ENCODE measurements at regions not wholly inside any gene's neighbourhood (a gene's known extent, or its start where the extent isn't known, plus 50 kb on each side); places are given as distances from the start of the nearest gene placed in this dataset.
A peak's percentile ranks its signal among the peaks of the same experiment; 100 is the strongest.

DNA sequence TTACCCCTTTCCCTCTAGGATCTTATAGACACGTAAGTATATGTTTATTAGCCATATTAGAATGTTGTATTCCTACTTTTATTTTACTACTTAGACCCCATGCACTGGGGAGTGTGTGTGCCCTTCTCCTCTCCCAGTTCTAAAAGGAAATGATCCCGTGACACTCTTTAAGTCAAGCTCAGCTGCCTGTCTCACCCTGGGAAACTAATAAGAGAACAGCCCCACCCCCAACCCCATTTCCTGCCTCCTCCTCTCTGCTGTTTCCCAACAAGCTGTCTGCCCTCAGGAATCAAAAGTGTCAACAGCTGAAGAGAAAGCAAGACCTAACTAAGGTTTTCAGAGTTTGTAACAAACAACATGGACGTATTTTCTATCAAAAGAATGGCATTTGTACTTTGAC, 92.6 kb upstream of the VAV3 start:
- TF ChIP-seq GATA2 (IDR thresholded peaks at IDR 0.05; ENCODE audit: low read depth, low read length) = no peak
- TF ChIP-seq GATA3 (IDR thresholded peaks at IDR 0.05; ENCODE audit: low read depth, low read length) = no peak

DNA sequence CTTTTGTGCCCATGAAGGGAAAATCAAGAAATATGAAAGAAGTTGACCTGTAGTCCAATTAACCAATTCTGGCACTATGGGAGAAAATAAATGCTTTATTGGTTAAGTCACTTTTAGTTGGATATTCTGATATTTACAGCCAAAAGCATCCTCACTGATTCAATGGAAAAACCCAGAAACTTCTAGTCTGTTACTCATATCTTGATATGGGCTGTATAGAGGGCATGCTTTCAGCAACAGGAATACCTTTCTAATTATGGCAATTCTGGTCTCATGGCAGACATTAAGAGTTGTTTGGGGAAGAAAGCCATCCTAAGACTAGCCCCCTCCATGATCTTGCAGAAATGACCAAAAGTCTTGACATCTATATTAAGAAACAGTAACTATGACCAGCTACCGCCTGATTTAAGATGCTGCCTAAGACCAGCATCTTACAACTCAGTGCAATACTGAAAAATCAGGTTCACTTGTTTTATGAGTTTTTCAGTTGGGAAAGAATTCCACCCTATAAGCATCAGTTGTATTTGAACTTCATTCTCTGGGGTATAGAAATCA, 91.5 kb upstream of the VAV3 start:
- no peak for TF ChIP-seq GATA3 (IDR thresholded peaks at IDR 0.05; ENCODE audit: low read depth, low read length)
- TF ChIP-seq GATA2 (IDR thresholded peaks at IDR 0.05; ENCODE audit: low read depth, low read length) = no peak

DNA sequence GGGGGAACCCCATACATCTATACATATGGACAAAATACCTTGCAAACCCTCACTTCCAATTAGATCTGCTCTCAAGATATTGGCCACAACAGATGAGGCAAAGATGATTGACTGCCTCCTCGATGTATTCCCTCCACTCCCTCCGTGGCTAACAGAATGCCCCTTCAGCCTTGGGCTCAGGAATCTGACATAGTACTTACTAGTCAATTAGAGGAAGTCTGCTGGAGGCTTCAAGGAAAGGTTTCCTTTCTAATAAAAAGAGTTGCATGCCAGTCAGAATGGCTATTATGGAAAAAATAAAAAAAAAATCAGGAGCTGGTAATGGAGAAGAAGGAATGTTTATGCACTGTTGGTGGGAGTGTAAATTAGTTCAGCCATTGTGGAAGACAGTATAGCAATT, 90.4 kb upstream of the VAV3 start:
- TF ChIP-seq GATA3 (IDR thresholded peaks at IDR 0.05; ENCODE audit: low read depth, low read length) (no peak), GATA2 (IDR thresholded peaks at IDR 0.05; ENCODE audit: low read depth, low read length) (no peak)

DNA sequence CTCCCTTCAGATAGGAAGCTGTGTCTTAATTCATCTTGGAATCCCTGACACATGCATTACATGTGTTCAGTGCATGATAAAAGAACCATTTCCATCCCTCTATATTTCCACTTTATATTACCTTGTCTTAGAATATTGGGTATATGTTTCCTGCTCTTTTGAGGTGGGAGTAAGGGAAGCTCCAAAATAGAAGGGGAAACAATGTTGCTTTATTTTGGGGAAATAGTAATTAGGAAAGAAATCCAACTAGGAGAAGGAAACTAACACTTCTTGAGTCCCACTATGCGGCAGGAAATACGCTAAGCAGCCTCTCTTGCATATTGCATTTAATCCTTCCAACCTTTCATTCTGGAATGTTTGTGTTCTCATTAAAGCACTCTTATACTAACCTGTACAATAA, 89.4 kb upstream of the VAV3 start:
- no peak for TF ChIP-seq GATA2 (IDR thresholded peaks at IDR 0.05; ENCODE audit: low read depth, low read length)

DNA sequence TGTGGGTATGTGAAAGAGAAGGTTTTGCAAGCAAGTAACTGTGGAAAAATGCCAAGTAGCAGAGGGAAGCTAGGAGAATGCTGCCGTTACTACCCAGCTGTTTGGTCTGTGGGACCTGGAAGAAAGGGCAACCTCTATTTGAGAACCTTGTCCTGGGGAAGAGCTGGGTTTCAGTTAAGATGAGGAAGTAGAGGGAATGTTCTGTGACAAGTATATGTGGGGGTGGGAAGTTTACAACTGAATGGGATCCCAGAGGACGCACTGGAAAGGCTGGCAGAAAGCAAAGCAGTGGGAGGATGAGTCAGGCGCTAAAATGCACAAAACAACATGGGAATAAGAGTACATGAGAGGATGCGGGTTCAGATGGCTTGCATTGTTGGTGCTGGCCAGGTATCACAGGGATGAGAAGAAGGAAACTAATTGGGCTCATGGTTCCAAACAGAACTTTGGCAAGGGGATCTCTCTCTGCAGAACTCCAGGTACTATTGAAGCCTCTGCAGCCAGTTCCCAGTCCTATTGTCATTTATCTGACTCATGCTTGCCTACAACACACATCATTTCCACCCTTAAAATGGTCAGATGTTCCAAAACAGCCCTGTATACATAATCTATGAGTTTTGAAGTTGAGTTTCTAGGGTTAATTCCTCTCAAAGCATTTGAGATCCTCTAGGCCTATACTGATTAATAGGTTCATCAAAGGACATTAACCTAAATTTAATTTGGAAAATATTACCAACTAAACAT, 88.5 kb upstream of the VAV3 start:
- no peak for TF ChIP-seq GATA3 (IDR thresholded peaks at IDR 0.05; ENCODE audit: low read depth, low read length)

DNA sequence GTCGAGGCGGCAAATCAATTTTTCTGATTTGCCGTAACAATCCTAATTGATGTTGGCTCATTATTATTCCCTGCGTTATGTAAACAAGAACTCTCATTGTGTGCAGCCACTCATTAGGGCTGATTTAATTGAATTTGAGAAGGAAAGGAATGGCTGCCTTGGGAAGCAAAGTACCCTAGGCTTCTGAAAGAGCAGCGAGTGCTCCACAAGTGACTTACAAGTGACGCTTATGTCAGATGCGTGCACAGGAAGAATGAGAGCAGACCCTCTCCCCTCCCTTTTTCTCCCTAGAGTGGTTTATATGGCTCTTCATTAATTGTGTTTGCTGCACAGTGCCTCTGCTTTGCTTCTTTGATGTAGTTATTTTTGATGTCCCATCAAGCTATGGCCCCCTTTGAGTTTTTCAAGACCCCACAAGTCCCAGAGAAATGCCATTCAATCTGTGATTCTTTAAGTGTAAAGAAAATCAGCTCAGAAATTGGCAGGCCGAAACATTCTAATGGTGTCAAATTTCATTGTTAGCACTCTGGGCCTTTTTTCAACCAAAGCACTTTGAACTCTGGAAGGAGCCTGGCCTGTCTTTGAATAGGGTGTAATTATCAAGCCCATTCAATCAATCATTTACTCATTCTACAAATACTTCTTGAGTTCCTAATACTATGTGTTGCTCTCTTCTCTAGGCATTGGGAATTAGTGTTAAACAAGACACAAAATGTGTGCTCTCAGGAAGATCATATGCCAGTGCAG, 86.8 kb upstream of the VAV3 start:
- TF ChIP-seq GATA3 (IDR thresholded peaks at IDR 0.05; ENCODE audit: low read depth, low read length) (no peak), GATA2 (IDR thresholded peaks at IDR 0.05; ENCODE audit: low read depth, low read length) (no peak)

DNA sequence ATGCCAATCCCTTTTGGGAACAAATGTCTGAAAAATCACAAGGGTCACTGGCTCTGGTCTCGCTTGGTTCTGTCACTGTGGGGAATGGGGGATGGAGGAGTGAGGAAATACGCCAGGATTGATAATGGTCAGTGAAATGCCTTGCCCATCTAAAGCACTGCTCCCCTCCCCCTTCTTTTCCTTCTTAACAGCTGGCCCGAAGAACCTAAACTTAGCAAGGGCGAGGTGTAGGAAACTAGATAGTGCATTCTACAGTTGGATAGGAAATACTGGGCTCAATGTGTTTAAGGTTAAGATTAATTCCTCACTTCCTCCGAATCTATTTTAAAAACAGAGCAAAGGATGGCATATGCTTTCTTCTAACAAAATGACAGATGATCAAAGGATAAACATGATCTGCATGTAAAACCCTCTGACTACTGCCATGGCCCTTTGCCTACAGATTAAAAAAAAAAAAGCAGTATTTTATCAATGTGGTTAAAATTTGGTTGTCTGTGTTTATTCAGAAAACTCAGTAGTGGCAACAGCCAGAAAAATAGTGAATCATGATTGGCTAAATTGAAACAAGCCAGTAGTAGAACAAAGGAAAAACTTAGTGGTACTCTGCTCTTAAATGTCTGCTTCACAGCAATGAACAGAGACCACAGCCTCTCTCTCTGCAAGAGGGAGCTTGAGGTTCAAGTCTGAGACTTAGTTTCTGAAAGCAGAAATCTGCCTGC, 86.1 kb upstream of the VAV3 start:
- TF ChIP-seq GATA2 (IDR thresholded peaks at IDR 0.05; ENCODE audit: low read depth, low read length) (no peak), GATA3 (IDR thresholded peaks at IDR 0.05; ENCODE audit: low read depth, low read length) (no peak)

DNA sequence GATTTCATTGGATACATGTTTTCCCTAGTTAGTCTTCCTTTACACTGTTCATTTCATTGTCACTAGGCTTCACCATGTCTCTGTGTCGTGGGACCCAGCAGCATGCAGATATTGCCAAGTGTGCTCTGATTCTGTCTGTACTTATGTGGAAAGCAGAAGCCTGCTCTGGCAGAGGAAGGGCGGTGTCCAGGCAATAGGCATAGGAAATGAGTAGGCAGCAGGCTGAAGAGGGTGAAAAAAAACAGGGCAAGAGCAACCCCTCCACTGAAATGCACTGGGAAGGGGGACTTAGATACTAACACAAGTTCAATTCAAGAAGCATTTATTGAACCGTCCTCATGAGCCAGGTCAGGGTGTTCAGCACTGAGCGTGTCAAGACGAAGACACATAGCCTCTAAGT, 85.2 kb upstream of the VAV3 start:
- TF ChIP-seq GATA2 (IDR thresholded peaks at IDR 0.05; ENCODE audit: low read depth, low read length) = no peak
- no peak for TF ChIP-seq GATA3 (IDR thresholded peaks at IDR 0.05; ENCODE audit: low read depth, low read length)

DNA sequence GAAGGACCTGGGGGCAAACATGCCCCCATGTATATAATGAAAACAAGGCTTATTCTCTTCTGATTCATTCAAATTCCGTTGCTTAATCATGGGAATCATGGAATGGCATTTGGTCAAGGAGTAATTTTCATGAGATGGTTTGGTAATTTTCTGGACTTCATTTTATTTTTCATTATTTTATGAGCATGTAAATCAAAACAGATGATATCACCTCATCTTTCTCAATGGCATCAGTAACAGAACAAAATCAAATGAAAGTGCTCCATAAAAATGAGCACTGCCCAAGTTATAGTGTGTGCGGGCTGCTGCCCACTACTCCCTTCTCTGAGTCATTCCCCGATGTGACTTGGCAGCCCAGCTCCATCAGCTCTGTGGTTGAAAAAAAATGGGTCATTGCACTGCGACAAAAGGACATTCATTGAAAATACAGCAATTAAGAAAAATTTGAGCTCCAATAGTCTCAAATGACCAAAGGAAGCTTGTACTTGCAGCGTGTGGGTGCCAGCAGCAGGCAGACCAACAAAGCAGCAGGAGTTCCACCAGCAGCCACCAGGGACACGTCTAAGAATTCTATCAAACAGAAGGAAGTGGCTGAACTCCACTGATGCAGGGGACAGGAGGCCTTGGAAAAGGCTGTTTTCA, 84.3 kb upstream of the VAV3 start:
- TF ChIP-seq GATA3 (IDR thresholded peaks at IDR 0.05; ENCODE audit: low read depth, low read length) (no peak), GATA2 (IDR thresholded peaks at IDR 0.05; ENCODE audit: low read depth, low read length) (no peak)

DNA sequence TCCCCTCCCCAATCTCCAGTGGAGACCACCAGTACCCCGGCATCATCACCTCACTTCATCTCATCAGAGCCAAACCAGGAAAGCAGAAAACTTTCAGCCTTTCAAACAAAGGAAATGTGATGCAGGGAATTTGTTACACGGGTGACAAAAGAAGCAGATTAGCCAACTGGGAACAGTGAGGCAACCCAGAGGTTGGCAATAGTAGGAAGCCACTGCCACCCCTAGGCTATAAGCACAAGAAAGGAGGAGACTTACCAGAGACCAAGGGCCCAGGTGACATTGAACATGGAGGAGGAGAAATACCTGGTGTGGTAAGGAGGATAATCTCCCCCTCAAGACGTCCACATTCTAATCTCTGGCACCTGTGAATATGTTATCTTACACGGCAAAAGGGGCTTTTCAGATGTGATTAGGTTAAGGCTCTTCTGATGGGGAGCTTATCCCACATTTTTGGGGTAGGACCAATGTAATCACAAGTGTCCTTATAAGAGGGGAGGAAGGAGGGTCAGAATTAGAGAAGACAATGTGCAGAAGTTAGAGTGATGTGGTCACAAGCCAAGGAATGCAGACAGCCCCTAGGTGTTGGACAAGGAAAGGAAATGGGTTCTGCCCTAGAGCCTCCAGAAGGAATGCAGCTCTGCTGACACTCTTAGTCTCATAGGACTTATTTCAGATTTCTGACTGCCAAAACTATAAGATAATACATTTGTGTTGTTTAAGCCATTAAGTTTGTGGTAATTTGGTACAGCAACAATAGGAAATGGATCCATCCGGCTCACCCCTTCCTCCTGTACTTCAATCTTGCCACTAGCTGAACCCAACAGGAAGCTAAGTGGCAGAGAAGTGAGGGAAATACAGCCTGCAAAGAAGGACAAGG, 83.6 kb upstream of the VAV3 start:
- TF ChIP-seq GATA3 (IDR thresholded peaks at IDR 0.05; ENCODE audit: low read depth, low read length) = no peak
- TF ChIP-seq GATA2 (IDR thresholded peaks at IDR 0.05; ENCODE audit: low read depth, low read length) = no peak

DNA sequence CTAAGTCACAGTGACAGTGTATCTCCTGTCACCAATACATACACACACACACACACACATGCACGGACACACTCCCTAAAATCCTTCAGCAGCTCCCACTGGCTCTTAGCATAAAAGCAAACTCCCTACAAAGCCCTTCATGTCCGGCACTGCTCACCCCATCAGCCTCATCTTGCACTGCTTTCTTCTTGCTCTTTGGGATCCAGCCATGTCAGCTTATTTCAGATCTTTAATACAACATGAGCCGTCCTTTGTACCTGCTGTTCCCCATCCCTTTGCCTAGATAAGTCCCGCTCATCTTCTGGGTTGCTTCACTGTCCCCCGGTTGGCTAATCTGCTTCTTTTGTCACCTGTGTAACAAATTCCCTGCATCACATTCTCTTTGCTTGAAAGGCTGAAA, 82.1 kb upstream of the VAV3 start:
- TF ChIP-seq GATA3 (IDR thresholded peaks at IDR 0.05; ENCODE audit: low read depth, low read length) = no peak
- no peak for TF ChIP-seq GATA2 (IDR thresholded peaks at IDR 0.05; ENCODE audit: low read depth, low read length)

DNA sequence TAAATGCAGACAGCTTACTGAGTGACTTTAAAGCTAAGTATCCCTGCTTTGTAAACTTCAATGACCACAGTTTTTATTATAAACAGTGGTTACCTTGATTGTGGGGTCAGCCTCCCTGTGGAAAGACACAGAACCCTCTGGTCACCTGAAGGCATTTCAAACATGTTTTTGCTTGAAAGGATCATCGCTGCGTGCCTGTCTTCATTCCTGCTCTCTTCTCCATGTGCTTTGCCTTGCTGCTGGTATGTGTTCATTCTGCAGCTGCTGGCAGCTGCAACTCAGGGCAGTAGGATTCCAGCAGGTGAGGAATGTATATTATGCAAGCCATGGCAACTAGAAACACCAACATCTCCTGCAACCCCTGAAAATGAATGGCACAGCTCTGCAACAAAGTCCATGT, 81.0 kb upstream of the VAV3 start:
- TF ChIP-seq GATA2 (IDR thresholded peaks at IDR 0.05; ENCODE audit: low read depth, low read length) = no peak
- no peak for TF ChIP-seq GATA3 (IDR thresholded peaks at IDR 0.05; ENCODE audit: low read depth, low read length)

DNA sequence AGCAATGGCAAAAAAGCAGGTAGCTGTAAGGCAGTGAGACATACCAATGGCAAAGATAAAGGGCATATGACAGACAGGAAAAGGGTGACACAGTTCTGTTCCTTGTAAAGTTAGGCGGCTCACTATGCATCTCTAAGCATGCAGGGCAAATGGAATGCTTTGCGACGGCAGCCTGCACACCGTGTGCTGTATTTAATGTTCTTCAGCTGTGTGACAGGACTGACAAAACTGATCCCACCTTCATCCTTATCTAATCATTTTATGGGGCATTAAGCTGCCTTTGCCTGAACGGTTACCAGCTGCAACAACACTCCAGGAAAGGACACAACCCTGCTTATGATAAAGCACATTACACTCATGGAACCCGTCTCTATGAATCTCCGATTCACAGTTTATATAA, 80.5 kb upstream of the VAV3 start:
- no peak for TF ChIP-seq GATA3 (IDR thresholded peaks at IDR 0.05; ENCODE audit: low read depth, low read length)
- TF ChIP-seq GATA2 (IDR thresholded peaks at IDR 0.05; ENCODE audit: low read depth, low read length) = 0 out of 2 replicates have a peak, but pooled peaks have one; percentile 6

All from SH-SY5Y (cell line).